Germinal center (tissue), 1 donor: ENCODE measurements at regions not wholly inside any gene's neighbourhood (a gene's known extent, or its start where the extent isn't known, plus 50 kb on each side); places are given as distances from the start of the nearest gene placed in this dataset.
"Not testable (repeated sequence)": the region's sequence is repeated elsewhere in the genome, so short reads cannot be mapped to it uniquely, and the experiment has no call there.

Experiments
- DNase-seq: peaks from one replicate; pipeline ENCODE4 v3.0.0; 2012; ENCODE audit warnings: mixed read lengths, low spot score

GRCh38 chr13:111622051-111622531 lies 301.6 kb downstream of the TEX29 start:
- DNase-seq, result no peak

GRCh38 chr13:111623208-111623607 lies 302.8 kb downstream of the TEX29 start:
- DNase-seq, result no peak

GRCh38 chr13:111623743-111624505 lies 303.5 kb downstream of the TEX29 start:
- DNase-seq, result no peak

GRCh38 chr13:111625526-111626315 lies 305.3 kb downstream of the TEX29 start:
- no peak for DNase-seq

- no peak for DNase-seq
Observed at GRCh38 chr13:111626371-111627305, 306.2 kb downstream of the TEX29 start.

GRCh38 chr13:111627596-111627995 lies 307.2 kb downstream of the TEX29 start:
- no peak for DNase-seq

- no peak for DNase-seq
Observed at GRCh38 chr13:111629016-111629415, 308.6 kb downstream of the TEX29 start.

GRCh38 chr13:111629457-111629856 lies 309.0 kb downstream of the TEX29 start:
- DNase-seq, result no peak

GRCh38 chr13:111629926-111630325 lies 309.5 kb downstream of the TEX29 start:
- DNase-seq, result no peak

GRCh38 chr13:111630406-111630805 lies 310.0 kb downstream of the TEX29 start:
- no peak for DNase-seq

- not testable (repeated sequence) for DNase-seq
Observed at GRCh38 chr13:111631271-111631670, 310.8 kb downstream of the TEX29 start.

- no peak for DNase-seq
Observed at GRCh38 chr13:111632906-111633305, 312.5 kb downstream of the TEX29 start.

- DNase-seq, result no peak
Observed at GRCh38 chr13:111633401-111633800, 313.0 kb downstream of the TEX29 start.

- no peak for DNase-seq
Observed at GRCh38 chr13:111634410-111634809, 314.0 kb downstream of the TEX29 start.

- no peak for DNase-seq
Observed at GRCh38 chr13:111636271-111636670, 315.8 kb downstream of the TEX29 start.

GRCh38 chr13:111636804-111637203 lies 316.4 kb downstream of the TEX29 start:
- DNase-seq, result no peak

- DNase-seq, result no peak
Observed at GRCh38 chr13:111637365-111637764, 316.9 kb downstream of the TEX29 start.

GRCh38 chr13:111638233-111638632 lies 317.8 kb downstream of the TEX29 start:
- no peak for DNase-seq

GRCh38 chr13:111639196-111639705 lies 318.8 kb downstream of the TEX29 start:
- DNase-seq, result no peak

- no peak for DNase-seq
Observed at GRCh38 chr13:111640006-111640405, 319.6 kb downstream of the TEX29 start.

- DNase-seq, result no peak
Observed at GRCh38 chr13:111640476-111640875, 320.0 kb downstream of the TEX29 start.
